HuH-7.5 (cell line): ENCODE measurements at regions not wholly inside any gene's neighbourhood (a gene's known extent, or its start where the extent isn't known, plus 50 kb on each side); places are given as distances from the start of the nearest gene placed in this dataset.
"Not testable (repeated sequence)": the region's sequence is repeated elsewhere in the genome, so short reads cannot be mapped to it uniquely, and the experiment has no call there.

Experiments
- DNase-seq: peaks from one replicate; pipeline ENCODE4 v3.0.0; 2011; ENCODE audit warnings: low spot score

DNA sequence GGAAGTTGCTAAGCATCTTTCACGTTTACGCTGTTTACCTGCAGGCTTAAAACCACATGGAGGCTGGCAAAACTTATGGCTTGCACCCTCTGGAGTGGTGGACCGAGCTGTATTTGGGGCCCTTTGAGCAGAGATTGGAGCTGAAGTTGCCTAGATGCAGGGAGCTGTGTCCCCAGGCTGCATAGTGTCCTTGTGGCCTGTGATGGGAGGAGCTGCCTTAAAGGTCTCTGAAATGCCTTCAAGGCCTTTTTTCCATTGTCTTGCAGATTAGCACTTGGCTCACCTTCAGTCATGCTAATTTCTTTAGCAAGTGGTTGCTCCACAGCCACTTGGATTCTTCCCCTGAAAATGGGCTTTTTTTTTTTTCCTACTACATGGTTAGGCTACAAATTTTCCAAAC, 81.5 kb upstream of the CHD1 start:
- no peak for DNase-seq

DNA sequence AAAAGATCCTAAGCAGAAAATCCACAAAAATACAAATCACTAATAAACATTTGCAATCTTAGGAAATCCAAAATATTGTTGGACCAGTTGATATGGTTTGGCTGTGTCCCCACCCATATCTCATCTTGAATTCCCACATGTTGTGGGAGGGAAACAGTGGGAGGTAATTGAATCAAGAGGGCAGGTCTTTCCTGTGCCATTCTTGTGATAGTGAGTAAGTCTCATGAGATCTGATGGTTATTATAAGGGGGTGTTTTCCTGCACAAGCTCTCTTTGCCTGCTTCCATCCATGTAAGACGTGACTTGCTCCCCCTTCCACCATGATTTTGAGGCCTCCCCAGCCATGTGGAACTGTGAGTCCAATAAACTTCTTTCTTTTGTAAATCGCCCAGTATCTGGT, 79.2 kb upstream of the CHD1 start:
- DNase-seq: not testable (repeated sequence)

GRCh38 chr5:99005506-99005905, 76.7 kb upstream of the CHD1 start:
- DNase-seq: no peak

DNA sequence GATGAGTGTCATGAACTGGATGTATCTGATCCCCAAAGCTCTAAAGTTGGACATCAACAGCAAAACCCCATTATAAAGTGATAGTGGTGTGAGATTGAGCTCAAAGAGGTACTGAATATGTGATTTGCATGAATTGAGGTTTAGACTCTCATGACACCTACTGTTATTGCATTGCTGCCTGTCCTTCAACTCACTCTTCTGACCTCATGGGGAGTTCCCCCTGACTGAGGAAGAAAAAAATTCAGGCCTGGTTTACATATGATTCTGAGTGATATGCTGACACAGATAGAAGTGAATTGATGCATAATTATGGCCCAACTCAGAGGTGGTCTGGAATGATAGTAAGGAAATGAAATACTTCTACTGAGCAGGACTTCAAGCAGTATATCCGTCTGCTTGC, 76.2 kb upstream of the CHD1 start:
- no peak for DNase-seq

- DNase-seq: no peak
Measured at GRCh38 chr5:99000876-99001275, 72.1 kb upstream of the CHD1 start.

DNA sequence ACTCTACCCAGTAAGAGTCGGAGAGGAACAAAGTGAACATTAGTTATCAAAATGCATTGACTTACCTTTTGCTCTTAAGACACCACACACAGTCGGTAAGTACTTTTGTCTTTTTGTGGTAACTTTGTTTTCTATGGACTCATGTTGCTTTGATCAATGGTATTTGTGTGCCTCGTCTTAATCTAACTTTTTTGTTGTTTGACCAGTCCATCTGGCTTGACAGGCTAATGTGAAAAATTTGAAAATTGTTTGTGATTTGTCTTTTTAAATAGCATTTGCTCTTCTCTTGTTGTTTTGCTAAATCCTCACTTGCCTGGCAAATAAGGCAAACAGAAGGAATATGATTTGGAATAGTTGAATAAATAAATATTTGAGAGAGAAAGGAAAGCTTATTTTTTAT, 71.4 kb upstream of the CHD1 start:
- DNase-seq: no peak

- no peak for DNase-seq
Measured at GRCh38 chr5:98999631-99000030, 70.8 kb upstream of the CHD1 start.

DNA sequence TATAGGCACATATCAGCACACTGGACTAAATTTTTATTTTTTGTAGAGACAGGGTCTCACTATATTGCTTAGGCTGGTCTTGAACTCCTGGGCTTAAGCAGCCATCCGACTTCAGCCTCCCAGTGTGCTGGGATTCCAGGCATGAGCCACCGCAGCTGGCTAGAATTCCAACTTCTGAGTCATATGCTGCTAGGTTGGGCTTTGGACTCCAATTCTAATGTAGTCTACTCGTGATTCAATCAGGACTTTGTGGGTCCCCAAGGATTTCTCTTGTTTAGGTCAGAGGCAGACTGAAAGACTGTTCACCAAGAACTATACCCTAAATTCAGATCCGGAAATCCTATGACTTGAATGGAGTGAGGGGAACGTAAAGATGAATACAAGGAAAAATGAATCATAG, 68.2 kb upstream of the CHD1 start:
- no peak for DNase-seq

GRCh38 chr5:98994611-98995010, 65.8 kb upstream of the CHD1 start:
- DNase-seq: no peak

GRCh38 chr5:98993512-98993911, 64.7 kb upstream of the CHD1 start:
- no peak for DNase-seq

- DNase-seq: no peak
Measured at GRCh38 chr5:98992552-98992951, 63.7 kb upstream of the CHD1 start.

DNA sequence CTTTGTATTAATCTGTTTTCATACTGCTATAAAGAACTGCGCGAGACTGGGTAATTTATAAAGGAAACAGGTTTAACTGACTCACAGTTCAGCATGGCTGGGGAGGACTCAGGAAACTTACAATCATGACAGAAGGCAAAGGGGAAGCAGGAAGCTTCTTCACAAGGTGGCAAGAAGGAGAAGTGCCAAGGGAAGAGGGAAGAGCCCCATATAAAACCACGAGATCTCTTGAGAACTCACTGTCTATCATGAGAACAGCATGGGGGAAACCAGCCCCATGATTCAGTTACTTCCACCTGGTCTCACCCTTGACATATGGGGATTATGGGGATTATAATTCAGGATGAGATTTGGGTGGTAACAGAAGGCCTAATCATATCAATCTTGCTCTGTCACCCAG, 60.9 kb upstream of the CHD1 start:
- no peak for DNase-seq

DNA sequence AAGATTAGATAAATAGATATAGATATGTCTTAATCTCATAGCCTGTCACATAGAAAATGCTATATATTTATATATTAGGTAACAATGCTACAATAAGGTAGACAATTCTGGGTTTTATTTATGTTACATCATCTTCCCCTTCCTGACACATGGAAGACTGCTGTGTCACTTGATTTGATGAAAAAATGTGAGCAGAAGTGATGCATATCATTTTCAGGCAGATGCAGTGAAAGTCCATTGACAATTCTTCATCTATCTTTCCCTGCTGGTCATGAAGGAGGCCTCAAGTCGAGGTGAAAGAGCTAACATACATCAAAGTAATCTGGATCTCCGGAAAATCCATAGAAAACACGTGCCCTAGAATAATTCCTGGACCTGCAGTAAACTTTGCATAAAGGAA, 57.8 kb upstream of the CHD1 start:
- DNase-seq: no peak

- no peak for DNase-seq
Measured at GRCh38 chr5:98982880-98983279, 54.1 kb upstream of the CHD1 start.
